ENCODE measurements at regions not wholly inside any gene's neighbourhood (a gene's known extent, or its start where the extent isn't known, plus 50 kb on each side); places are given as distances from the start of the nearest gene placed in this dataset.

DNA sequence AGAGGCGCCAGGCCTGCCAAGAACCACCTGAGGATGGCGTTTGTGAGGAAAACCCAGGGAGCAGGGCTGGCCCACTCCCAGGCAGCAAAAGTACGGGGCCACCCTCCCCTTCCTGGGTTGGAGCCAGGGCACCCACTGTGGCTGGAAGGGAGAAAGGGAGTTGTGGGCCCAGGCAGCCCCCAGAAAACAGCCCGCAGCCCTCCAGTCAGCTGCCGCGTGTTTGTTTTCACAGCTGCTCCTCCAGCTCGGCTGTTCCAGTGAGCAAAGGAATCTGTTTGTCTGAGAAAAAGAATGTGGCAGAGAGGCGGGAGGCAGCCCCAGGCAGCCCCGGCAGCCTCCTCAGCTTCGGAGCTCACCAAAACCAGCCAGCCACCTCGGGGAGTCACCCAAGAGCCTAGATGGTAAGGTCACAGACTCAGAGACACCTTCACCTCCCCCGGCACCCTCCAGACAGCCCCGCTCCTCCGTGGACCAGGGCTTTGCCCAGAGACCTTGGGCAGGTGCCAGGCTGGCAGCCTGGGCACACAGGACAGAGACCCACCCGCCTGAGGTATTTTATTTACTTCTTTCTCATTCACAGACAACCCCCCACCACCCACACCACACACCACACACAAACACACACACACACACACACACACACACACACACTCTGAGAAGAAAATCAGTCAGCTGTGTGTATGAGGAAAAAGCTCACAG lies 338.1 kb downstream of the BCOR start:
- TF ChIP-seq EZH2phosphoT487 (IDR thresholded peaks at IDR 0.05; ENCODE audit: insufficient read depth, low read depth): no peak
- TF ChIP-seq EZH2 (IDR thresholded peaks at IDR 0.05; ENCODE audit: insufficient read depth, poor library complexity, severe bottlenecking): no peak
